ENCODE measurements at regions not wholly inside any gene's neighbourhood (a gene's known extent, or its start where the extent isn't known, plus 50 kb on each side); places are given as distances from the start of the nearest gene placed in this dataset.

GRCh38 chr15:96409215-96410138 is 79.0 kb downstream of the NR2F2 start:
- peak; percentile 24 for DNase-seq (ENCODE audit: low read depth)
- TF ChIP-seq CTCF (IDR thresholded peaks at IDR 0.05; ENCODE audit: insufficient read depth, low read depth, low read length) = no peak
- H3K4me3 ChIP-seq (ENCODE audit: low read depth, low read length) = peak overlapping the region; percentile 34

- H3K4me3 ChIP-seq (ENCODE audit: low read depth, low read length) = no peak overlapping the region
- DNase-seq (ENCODE audit: low read depth) = no peak
- no peak for TF ChIP-seq CTCF (IDR thresholded peaks at IDR 0.05; ENCODE audit: insufficient read depth, low read depth, low read length)
Observed at GRCh38 chr15:96410175-96411055, 79.9 kb downstream of the NR2F2 start.

GRCh38 chr15:96411056-96412031 is 80.8 kb downstream of the NR2F2 start:
- DNase-seq (ENCODE audit: low read depth) = no peak

GRCh38 chr15:96412045-96412905 is 81.8 kb downstream of the NR2F2 start:
- no peak for TF ChIP-seq CTCF (IDR thresholded peaks at IDR 0.05; ENCODE audit: insufficient read depth, low read depth, low read length)
- no peak overlapping the region for H3K4me3 ChIP-seq (ENCODE audit: low read depth, low read length)
- no peak for DNase-seq (ENCODE audit: low read depth)

More at GRCh38 chr15:96411056-96412031, 80.8 kb downstream of the NR2F2 start:
- no peak overlapping the region for H3K4me3 ChIP-seq (ENCODE audit: low read depth, low read length)
- no peak for TF ChIP-seq CTCF (IDR thresholded peaks at IDR 0.05; ENCODE audit: insufficient read depth, low read depth, low read length)

- DNase-seq (ENCODE audit: low read depth) = no peak
- H3K4me3 ChIP-seq (ENCODE audit: low read depth, low read length) = no peak overlapping the region
- no peak for TF ChIP-seq CTCF (IDR thresholded peaks at IDR 0.05; ENCODE audit: insufficient read depth, low read depth, low read length)
Observed at GRCh38 chr15:96412906-96413231, 82.4 kb downstream of the NR2F2 start.

All from fibroblast of villous mesenchyme (primary cell).